ENCODE measurements at regions not wholly inside any gene's neighbourhood (a gene's known extent, or its start where the extent isn't known, plus 50 kb on each side); places are given as distances from the start of the nearest gene placed in this dataset.

GRCh38 chr5:123690821-123691220 is 178.8 kb downstream of the CSNK1G3 start:
- TF ChIP-seq CTCF (IDR thresholded peaks at IDR 0.05) (no peak), POLR2A (IDR thresholded peaks at IDR 0.05) (no peak)

All from right lobe of liver (tissue), 4 donors.